Esophagus (tissue), 2 donors: ENCODE measurements at regions not wholly inside any gene's neighbourhood (a gene's known extent, or its start where the extent isn't known, plus 50 kb on each side); places are given as distances from the start of the nearest gene placed in this dataset.

Experiments
- H3K27ac ChIP-seq, 2 donors: one replicate each; pipeline ENCODE4 v1.5.1; 2013; ENCODE audit warnings: low read depth in 2 of 2, mild to moderate bottlenecking in 2 of 2, inconsistent platforms in 1 of 2, low read length in 1 of 2, moderate library complexity in 1 of 2
- H3K27me3 ChIP-seq, 2 donors: one replicate each; pipeline ENCODE4 v1.6.1; 2013; ENCODE audit warnings: low read length in 2 of 2, control low read depth in 1 of 2, mild to moderate bottlenecking in 1 of 2; ENCODE audit not compliant: insufficient read depth in 2 of 2, control insufficient read depth in 1 of 2
- H3K36me3 ChIP-seq, 2 donors: one replicate each; pipeline ENCODE4 v1.6.1; 2013; ENCODE audit warnings: low read length in 1 of 2; ENCODE audit not compliant: control insufficient read depth in 2 of 2, insufficient read depth in 2 of 2
- H3K4me1 ChIP-seq, 2 donors: one replicate each; pipeline ENCODE4 v1.6.1; 2013; ENCODE audit warnings: low read length in 1 of 2; ENCODE audit not compliant: control insufficient read depth in 2 of 2, insufficient read depth in 2 of 2
- H3K4me3 ChIP-seq, 2 donors: one replicate each; pipeline ENCODE4 v1.5.1; 2013; ENCODE audit warnings: low read length in 2 of 2, mild to moderate bottlenecking in 2 of 2, low read depth in 1 of 2, moderate library complexity in 1 of 2
- H3K9me3 ChIP-seq, 2 donors: one replicate each; pipeline ENCODE4 v1.6.1; 2013; ENCODE audit warnings: mild to moderate bottlenecking in 2 of 2, low read depth in 1 of 2, low read length in 1 of 2, moderate library complexity in 1 of 2; ENCODE audit not compliant: control insufficient read depth in 2 of 2, insufficient read depth in 1 of 2
- WGBS, 2 donors: extraction: QIAGEN DNeasy Blood & Tissue Kit; methylation state at CpG; one replicate each; pipeline ENCODE4 v1.1.7; 2013; 5-methylcytosine and 5-hydroxymethylcytosine counted together
- donor health status: healthy with polysubstance abuse.
- donor health status: Bipolar disorder and iron deficiency.

DNA sequence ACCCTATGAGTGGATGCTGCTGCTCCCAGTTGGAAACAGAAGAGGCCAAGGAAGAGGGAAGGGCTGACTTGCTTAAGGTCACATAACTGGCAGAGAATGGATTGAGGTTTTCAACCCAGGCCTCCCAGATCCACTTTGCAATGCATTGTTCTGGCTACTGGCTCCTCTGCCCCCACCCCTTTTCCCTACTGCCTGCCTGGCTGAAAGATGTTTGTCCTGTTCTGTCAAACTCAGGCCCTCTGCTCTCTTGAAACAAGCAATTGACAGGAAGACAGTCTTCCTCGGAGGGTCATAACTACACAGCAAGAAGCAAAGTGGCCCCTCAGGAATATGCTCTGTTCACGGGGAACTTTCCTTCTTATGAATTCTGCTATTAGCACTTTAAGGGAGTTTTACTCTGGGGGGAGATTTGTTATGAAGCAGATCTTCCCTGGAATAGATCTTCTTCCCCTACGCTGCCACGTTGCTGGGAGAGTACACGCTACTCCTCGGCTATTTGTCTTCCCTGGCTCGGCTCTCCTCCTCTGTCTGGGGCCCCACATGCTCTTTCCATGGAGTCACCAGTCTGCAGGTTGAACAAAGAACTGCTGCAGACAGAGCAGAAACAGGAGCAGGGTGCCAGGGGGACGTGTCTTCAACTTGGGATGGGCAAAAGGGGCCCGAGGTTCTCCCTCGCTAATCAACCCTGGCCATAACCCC lies 436.1 kb downstream of the TYW1 start:
- H3K36me3 ChIP-seq, result no peaks in the 10 kb centered on the region
- no peaks in the 10 kb centered on the region for H3K27me3 ChIP-seq
- 64 to 71% methylated on average over 10 of the region's 10 CpGs for whole genome bisulfite sequencing, 2 donors
- H3K4me1 ChIP-seq, result no peaks in the 10 kb centered on the region
- H3K4me3 ChIP-seq, result no peak overlapping the region
- H3K27ac ChIP-seq, result no peak overlapping the region
- peaks cover 0 to 7% of the 10 kb centered on the region in 2 donors for H3K9me3 ChIP-seq

DNA sequence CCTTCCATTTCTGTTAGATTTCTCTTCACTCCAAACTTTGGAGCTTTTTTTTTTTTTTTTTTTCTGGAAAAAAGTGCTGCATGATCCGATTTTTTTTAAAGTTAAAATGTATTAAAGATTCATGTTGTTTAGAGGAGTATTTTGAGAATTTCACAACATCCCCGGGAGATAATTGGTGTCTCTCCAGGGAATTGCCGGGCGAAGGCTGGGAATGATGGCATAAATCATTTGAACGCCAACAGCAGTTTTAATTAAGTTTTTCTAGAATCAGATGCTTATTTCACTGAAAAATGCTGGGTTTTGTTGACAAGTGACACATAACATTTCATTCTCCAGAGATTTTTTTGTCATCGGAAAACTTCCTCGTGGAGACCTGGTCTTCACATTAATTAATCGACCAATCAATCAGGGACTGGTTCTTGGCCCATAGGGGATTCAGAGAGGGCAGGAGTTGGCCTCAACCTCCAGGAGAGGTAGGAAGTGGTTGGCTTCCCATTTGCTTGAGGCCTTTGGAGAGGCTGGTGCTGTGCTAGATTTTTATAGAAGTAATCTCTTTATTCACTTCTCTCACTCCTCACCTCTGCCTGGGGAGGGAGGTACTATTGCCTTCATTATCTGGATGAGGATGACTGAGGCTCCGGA lies 439.4 kb downstream of the TYW1 start:
- Histone ChIP-seq H3K27ac (no peak overlapping the region), H3K36me3 (no peaks in the 10 kb centered on the region), H3K4me3 (no peak overlapping the region), H3K9me3 (peaks cover 0 to 7% of the 10 kb centered on the region in 2 donors), H3K4me1 (no peaks in the 10 kb centered on the region), H3K27me3 (no peaks in the 10 kb centered on the region)
- WGBS, 2 donors, result 67 to 70% methylated on average over 9 of the region's 9 CpGs

DNA sequence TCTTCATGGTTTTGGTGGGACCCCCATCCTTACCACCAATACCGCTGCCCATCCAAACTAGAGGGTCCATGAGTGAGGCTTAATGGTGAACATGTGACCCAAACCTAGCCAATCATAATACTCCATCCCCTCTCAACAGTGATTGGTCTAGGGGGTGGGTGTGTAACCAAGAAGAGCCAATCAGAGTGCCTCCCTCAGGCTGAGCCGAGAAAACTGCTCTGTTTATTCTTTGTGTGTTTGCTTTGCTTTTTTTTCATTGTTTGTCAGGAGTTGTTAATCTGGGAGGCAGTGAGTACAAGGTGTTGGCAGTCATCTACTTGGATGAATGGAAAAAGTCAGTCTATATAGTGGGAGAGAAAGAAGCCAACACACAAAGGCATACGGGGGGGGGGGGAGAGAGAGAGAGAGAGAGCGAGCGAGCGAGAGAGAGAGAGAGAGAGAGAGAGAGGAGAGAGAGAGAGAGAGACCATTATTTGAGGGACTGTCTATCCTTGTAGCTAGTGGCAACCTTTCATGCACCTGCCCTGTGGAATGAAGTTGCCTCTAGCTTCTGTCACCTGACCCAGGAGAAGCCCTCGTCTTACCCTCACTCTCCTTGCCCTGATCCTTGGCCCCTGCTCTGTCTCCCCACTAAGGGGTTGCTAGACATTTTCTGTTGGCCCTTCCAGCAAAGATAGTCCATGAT lies 441.7 kb downstream of the TYW1 start:
- Histone ChIP-seq H3K27me3 (no peaks in the 10 kb centered on the region), H3K36me3 (no peaks in the 10 kb centered on the region), H3K27ac (no peak overlapping the region), H3K4me3 (no peak overlapping the region), H3K4me1 (no peaks in the 10 kb centered on the region), H3K9me3 (peaks cover 0 to 4% of the 10 kb centered on the region in 2 donors)
- 56 to 63% methylated on average over 6 to 7 of the region's 7 CpGs for WGBS, 2 donors

DNA sequence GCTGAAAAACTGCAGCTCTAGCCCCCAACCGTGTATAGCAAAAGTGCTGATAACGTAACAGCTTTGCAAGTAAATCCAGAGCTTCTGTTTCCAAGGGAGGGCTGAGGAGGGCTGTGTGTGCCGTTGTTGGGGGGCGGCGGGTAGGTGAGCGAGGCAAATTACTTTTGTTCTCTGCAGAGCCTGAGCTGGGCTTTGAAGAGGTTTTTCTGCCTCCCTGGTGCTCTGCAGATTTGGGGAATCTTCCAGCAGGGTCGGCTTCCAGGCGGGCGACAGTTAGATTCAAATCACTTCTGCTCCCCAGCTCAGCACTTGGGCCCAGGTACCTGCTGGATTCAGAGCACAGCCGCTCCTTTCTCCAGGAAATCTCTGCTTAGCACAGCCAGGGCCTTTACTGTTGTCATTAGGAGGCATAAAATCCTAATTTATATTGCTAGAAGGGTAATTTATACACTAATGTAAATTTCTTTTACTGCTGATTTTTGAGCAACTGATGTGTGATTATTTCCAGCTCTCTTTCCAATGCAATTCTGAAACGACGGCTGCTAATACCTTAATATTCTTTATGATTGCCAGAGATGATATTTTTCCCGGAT lies 442.4 kb downstream of the TYW1 start:
- Histone ChIP-seq H3K4me1 (no peaks in the 10 kb centered on the region), H3K36me3 (no peaks in the 10 kb centered on the region), H3K9me3 (no peaks in the 10 kb centered on the region), H3K27ac (no peak overlapping the region), H3K4me3 (no peak overlapping the region), H3K27me3 (no peaks in the 10 kb centered on the region)
- WGBS, 2 donors, result 60 to 65% methylated on average over 13 of the region's 13 CpGs

DNA sequence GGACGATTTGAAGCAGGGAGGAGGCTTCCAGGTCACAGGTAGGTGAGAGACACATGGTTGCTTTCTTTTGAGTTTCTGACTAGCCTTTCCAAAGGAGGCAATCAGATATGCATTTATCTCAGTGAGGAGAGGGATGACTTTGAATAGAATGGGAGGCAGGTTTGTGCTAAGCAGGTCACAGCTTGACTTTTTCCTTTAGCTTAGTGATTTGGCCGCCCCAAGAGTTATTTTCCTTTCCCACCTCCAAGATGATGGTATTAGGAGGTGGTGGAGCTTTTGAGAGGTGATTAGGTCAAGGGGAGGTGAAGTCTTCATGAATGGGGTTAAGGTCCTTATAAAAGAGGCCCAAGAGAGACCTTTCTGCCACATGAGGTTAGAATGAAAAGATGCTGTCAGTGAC lies 443.7 kb downstream of the TYW1 start:
- Histone ChIP-seq H3K27ac (no peak overlapping the region), H3K9me3 (no peaks in the 10 kb centered on the region), H3K27me3 (no peaks in the 10 kb centered on the region), H3K4me1 (no peaks in the 10 kb centered on the region), H3K36me3 (no peaks in the 10 kb centered on the region), H3K4me3 (no peak overlapping the region)
- 34 to 66% methylated on average over 2 of the region's 2 CpGs for WGBS, 2 donors

DNA sequence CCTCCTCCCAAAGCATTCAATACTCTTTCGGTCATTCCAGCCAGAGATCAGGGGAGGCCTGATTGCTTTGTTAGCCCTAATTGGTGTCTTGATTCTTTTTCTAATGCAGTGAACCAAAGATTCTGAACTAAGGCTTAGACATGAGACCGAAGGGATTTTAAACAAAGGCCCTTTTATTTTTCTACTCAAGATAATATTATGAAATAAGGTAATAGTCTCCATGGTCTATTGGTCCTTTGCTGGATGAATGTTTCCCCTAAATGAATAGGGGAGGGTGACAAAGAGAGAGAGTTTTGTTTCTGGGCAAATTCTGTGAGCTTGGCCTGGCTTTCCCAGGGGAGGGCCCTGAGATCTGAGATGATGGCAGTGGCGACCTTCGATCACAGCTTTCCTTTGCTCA lies 449.1 kb downstream of the TYW1 start:
- no peaks in the 10 kb centered on the region for H3K27me3 ChIP-seq
- H3K4me1 ChIP-seq, result no peaks in the 10 kb centered on the region
- WGBS, 2 donors, result 89 to 92% methylated on average over 4 of the region's 4 CpGs
- no peak overlapping the region for H3K27ac ChIP-seq
- H3K36me3 ChIP-seq, result no peaks in the 10 kb centered on the region
- peaks cover 0 to 2% of the 10 kb centered on the region in 2 donors for H3K9me3 ChIP-seq
- H3K4me3 ChIP-seq, result no peak overlapping the region

DNA sequence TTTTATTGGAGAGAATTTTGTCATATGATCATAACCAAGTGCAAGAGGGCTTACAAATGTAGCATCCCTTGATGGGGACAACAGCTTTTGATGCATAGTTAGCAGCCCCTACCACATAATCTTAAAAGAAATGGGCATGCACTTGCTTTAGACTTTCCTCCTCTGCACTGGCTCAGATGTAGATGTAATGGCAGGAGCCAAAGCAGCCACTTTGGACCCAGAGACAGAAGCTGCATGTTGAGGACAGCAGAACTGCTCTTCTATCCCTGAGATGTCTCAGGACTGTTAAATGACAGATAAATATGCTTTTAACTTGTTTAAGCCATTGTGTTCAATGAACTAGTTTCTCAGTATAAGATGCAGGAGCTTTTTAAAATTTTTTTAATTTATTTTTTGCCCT lies 450.7 kb downstream of the TYW1 start:
- peaks cover 0 to 2% of the 10 kb centered on the region in 2 donors for H3K9me3 ChIP-seq
- no peaks in the 10 kb centered on the region for H3K4me1 ChIP-seq
- H3K36me3 ChIP-seq, result no peaks in the 10 kb centered on the region
- no peaks in the 10 kb centered on the region for H3K27me3 ChIP-seq
- no peak overlapping the region for H3K4me3 ChIP-seq
- no peak overlapping the region for H3K27ac ChIP-seq

DNA sequence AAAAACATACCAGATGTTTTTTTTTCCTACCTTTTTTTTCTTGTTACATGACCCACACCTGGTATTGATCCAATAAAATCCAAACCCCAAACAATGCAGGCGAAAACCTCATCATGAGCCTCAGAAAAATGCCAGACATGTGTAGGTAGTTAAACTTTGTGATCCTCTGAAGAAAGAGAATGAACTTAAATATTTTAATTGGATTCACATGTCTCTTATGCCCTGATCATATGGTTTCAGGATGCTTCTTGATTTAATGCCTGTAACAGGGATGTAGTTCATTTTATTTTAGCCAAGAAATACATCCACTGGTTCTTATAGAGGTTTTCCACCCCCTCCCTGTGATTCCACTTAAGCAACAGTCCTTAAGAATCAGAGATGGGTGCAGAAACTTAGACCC lies 451.6 kb downstream of the TYW1 start:
- no peaks in the 10 kb centered on the region for H3K4me1 ChIP-seq
- H3K27me3 ChIP-seq, result no peaks in the 10 kb centered on the region
- H3K9me3 ChIP-seq, result peaks cover 0 to 2% of the 10 kb centered on the region in 2 donors
- H3K4me3 ChIP-seq, result no peak overlapping the region
- no peak overlapping the region for H3K27ac ChIP-seq
- 81 to 94% methylated on average over 1 of the region's 1 CpG for WGBS, 2 donors
- no peaks in the 10 kb centered on the region for H3K36me3 ChIP-seq

DNA sequence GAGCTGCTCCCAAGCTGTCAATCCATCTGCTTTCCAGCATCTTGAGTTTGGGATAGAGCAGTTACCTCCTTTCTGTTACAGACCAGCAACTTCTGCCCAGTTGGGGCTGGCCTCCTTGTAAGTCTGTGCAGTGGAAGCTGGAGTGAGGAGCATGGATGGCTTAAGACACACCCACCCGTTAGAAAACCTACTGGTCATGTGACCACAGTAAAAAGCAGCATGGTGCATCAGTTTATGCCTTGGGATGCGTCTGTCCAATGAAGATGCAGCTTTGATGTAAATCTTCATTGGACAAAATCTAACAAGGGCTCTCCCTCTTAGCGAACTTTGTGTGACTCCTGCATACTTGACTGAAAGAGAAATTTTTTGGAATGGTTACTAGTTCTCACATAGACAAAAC lies 453.5 kb downstream of the TYW1 start:
- Histone ChIP-seq H3K27ac (no peak overlapping the region), H3K4me3 (no peak overlapping the region), H3K4me1 (no peaks in the 10 kb centered on the region), H3K9me3 (peaks cover 0 to 2% of the 10 kb centered on the region in 2 donors), H3K27me3 (no peaks in the 10 kb centered on the region), H3K36me3 (no peaks in the 10 kb centered on the region)
- 72 to 74% methylated on average over 3 of the region's 3 CpGs for WGBS, 2 donors
